ENCODE measurements at regions not wholly inside any gene's neighbourhood (a gene's known extent, or its start where the extent isn't known, plus 50 kb on each side); places are given as distances from the start of the nearest gene placed in this dataset.

DNA sequence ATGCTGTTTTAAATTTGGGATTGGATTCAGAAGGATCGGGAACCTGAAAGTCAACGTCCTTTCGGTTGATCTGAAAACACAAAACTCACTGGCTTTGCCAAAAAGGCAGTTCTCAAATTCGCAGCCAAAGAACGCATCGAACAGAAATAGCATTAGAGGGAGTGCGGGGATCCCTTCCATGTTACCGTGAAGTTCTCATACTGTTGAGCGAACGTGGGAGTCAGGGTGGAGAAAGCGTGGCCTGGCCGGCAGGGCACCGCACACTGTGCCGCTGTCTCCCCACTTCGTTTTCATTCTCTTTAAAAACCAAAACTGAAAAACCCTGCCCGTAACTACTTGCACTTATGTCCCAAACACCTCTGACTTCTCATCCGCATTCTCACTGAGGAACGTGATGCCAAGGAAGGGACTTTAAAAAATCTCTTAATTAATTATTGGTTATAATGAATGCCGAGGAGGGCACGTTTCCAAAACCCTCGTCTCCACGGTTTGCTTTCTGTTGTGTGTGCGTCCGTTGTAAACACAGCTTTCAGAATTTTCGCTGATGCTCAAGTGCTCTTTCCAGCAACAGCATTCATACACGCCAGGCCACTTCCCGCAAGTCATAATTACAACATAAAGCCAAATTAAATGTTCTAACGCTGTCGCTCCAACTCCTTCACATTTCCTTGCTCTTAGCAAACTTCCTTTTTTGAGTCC is 60.9 kb upstream of the TWIST2 start:
- Histone ChIP-seq H2AFZ (ENCODE audit: low read depth) (no peak overlapping the region), H3F3A (replicated peaks; ENCODE audit: insufficient read depth) (no peaks in the 10 kb centered on the region), H3K36me3 (replicated peaks in 1 of 2; ENCODE audit: control insufficient read depth in 1 of 2, insufficient read depth in 2 of 2, low read length in 1 of 2) (no peaks in the 10 kb centered on the region), H3K79me2 (ENCODE audit: insufficient read depth) (no peaks in the 10 kb centered on the region), H3K9me2 (no peaks in the 10 kb centered on the region), H3K27me3 (ENCODE audit: insufficient read depth) (no peaks in the 10 kb centered on the region), H4K20me1 (ENCODE audit: insufficient read depth) (no peaks in the 10 kb centered on the region), H3K4me2 (no peak overlapping the region), H3K27ac (ENCODE audit: low read depth in 2 of 2, low read length in 1 of 2) (no peak overlapping the region), H3K9me3 (no peaks in the 10 kb centered on the region), H3K9ac (no peak overlapping the region), H3K4me1 (ENCODE audit: control insufficient read depth in 1 of 2, insufficient read depth in 2 of 2, low read depth in 1 of 2, low read length in 1 of 2) (no peaks in the 10 kb centered on the region), H3K4me3 (ENCODE audit: low read depth in 2 of 2, low read length in 1 of 2) (no peak overlapping the region)
- TF ChIP-seq GABPA (IDR thresholded peaks at IDR 0.05; ENCODE audit: low read depth) (no peak), MEF2A (IDR thresholded peaks at IDR 0.05; ENCODE audit: borderline replicate concordance, low read depth) (no peak)
- WGBS (ENCODE audit: low lambda C conversion rate), result 89% methylated on average over 29 of the region's 29 CpGs
- POLR2A ChIA-PET, result no interaction called here
- DNase-seq, result no peak
- CTCF ChIA-PET, result interaction anchor here (0.8 to 3.7 kb wide), 6 partner anchors 16 to 424 kb away, joined by 3 to 38 read pairs (median 20); no protein-coding TSS in a partner anchor

DNA sequence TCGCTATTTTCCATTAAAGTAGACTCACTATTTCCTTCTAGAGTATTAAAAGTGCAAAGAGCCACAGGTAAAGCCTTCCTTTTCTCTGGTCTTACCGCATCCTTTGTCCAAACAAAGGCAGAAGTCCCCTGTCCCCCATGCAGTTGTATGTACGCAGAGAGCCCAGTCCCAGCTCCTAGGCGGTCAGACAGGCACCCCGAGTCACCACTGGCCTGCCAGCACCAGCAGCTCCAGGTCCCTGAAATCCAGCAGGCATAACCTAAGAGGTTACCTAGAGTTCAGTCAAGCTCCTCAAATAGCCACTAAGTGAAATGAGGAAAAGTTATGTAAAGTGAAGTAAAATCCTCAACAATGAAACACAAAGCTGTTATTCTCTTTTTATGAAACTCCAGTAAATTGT is 60.4 kb upstream of the TWIST2 start:
- Histone ChIP-seq H3K27ac (ENCODE audit: low read depth in 2 of 2, low read length in 1 of 2) (no peak overlapping the region), H3K4me3 (ENCODE audit: low read depth in 2 of 2, low read length in 1 of 2) (no peak overlapping the region), H3K9me2 (no peaks in the 10 kb centered on the region), H4K20me1 (ENCODE audit: insufficient read depth) (no peaks in the 10 kb centered on the region), H3K9ac (no peak overlapping the region), H3K79me2 (ENCODE audit: insufficient read depth) (no peaks in the 10 kb centered on the region), H3K4me2 (no peak overlapping the region), H3K27me3 (ENCODE audit: insufficient read depth) (no peaks in the 10 kb centered on the region), H3K4me1 (ENCODE audit: control insufficient read depth in 1 of 2, insufficient read depth in 2 of 2, low read depth in 1 of 2, low read length in 1 of 2) (no peaks in the 10 kb centered on the region), H2AFZ (ENCODE audit: low read depth) (no peak overlapping the region), H3F3A (replicated peaks; ENCODE audit: insufficient read depth) (no peaks in the 10 kb centered on the region), H3K9me3 (no peaks in the 10 kb centered on the region), H3K36me3 (replicated peaks in 1 of 2; ENCODE audit: control insufficient read depth in 1 of 2, insufficient read depth in 2 of 2, low read length in 1 of 2) (no peaks in the 10 kb centered on the region)
- TF ChIP-seq NRF1 (IDR thresholded peaks at IDR 0.05; ENCODE audit: low read depth, low read length), result no peak
- TF ChIP-seq, protein P1, sequence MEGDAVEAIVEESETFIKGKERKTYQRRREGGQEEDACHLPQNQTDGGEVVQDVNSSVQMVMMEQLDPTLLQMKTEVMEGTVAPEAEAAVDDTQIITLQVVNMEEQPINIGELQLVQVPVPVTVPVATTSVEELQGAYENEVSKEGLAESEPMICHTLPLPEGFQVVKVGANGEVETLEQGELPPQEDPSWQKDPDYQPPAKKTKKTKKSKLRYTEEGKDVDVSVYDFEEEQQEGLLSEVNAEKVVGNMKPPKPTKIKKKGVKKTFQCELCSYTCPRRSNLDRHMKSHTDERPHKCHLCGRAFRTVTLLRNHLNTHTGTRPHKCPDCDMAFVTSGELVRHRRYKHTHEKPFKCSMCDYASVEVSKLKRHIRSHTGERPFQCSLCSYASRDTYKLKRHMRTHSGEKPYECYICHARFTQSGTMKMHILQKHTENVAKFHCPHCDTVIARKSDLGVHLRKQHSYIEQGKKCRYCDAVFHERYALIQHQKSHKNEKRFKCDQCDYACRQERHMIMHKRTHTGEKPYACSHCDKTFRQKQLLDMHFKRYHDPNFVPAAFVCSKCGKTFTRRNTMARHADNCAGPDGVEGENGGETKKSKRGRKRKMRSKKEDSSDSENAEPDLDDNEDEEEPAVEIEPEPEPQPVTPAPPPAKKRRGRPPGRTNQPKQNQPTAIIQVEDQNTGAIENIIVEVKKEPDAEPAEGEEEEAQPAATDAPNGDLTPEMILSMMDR (IDR thresholded peaks at IDR 0.05), result no peak
- TF ChIP-seq TEAD4 (IDR thresholded peaks at IDR 0.05; ENCODE audit: borderline replicate concordance, insufficient read depth), result no peak
- TF ChIP-seq TCF12 (IDR thresholded peaks at IDR 0.05), result no peak
- TF ChIP-seq, protein P2, sequence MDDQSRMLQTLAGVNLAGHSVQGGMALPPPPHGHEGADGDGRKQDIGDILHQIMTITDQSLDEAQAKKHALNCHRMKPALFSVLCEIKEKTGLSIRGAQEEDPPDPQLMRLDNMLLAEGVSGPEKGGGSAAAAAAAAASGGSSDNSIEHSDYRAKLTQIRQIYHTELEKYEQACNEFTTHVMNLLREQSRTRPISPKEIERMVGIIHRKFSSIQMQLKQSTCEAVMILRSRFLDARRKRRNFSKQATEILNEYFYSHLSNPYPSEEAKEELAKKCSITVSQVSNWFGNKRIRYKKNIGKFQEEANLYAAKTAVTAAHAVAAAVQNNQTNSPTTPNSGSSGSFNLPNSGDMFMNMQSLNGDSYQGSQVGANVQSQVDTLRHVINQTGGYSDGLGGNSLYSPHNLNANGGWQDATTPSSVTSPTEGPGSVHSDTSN (IDR thresholded peaks at IDR 0.05), result no peak
- no peak for TF ChIP-seq EP300 (IDR thresholded peaks at IDR 0.05; ENCODE audit: borderline replicate concordance in 1 of 2, low read depth in 1 of 2, low read length in 1 of 2)
- no peak for TF ChIP-seq SMC3 (IDR thresholded peaks at IDR 0.05; ENCODE audit: low read depth, low read length)
- no peak for TF ChIP-seq CHD2 (IDR thresholded peaks at IDR 0.05; ENCODE audit: low read length, partially characterized antibody)
- no peak for DNase-seq
- ChIA-PET POLR2A (no interaction called here), CTCF (interaction anchor here (1.2 to 3.7 kb wide), 3 partner anchors 181 to 416 kb away, joined by 3 to 38 read pairs (median 4); no protein-coding TSS in a partner anchor)
- 80% methylated on average over 5 of the region's 5 CpGs for WGBS (ENCODE audit: low lambda C conversion rate)

Measured in SK-N-SH (cell line).